ENCODE measurements at regions not wholly inside any gene's neighbourhood (a gene's known extent, or its start where the extent isn't known, plus 50 kb on each side); places are given as distances from the start of the nearest gene placed in this dataset.

DNA sequence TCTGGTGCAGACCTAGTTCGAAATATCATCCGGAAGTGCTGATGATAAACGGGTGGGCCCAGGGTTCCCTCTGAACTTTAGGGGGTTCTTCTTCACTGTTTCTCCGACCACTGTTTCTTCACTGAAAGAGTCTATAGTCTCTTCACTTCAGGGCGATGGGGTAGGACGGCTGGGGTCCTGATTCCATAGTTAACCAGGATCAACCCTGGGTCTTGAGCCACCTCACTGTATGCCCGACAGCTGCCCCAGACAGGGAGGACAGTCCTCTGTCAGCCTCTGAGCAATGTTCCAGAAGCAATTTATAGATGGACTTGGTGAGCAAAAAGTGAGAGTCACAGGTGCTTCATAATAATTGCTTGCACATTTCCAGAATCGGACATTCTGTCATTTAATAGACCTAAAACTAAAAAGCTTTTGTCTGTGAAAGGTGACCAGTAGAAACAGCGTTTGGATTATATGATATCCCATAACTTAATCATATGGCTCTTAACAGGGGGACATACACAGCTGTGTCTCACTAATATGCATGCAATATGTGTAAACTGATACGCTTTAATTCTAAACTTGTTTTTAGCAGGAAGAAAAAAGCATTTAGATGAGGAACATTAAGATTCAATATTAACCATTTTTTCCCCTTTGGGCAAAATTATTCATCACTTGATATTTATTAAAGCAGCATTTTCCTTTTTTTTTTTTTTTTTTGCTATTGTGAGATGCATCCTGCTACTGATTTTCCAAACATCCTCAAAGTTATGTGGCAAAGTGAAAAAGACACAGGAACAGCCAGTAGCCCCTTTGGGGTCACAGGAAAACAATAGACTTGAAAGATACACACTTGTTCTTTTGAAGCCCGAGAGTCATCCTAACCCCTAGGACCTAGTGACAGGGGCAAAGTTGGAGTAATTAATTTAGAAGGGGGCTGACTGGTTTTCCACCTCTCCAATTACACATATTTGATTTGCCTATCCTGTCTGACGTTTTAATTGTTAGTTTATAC, 277.0 kb downstream of the ZNF536 start:
- DNase-seq: no peak

GRCh38 chr19:30647891-30648720, 275.9 kb downstream of the ZNF536 start:
- DNase-seq: no peak

GRCh38 chr19:30646806-30647205, 274.6 kb downstream of the ZNF536 start:
- DNase-seq: no peak

- DNase-seq: no peak
Observed at GRCh38 chr19:30645946-30646577, 273.9 kb downstream of the ZNF536 start.

GRCh38 chr19:30640252-30640965, 268.2 kb downstream of the ZNF536 start:
- DNase-seq: no peak

GRCh38 chr19:30638889-30639288, 266.7 kb downstream of the ZNF536 start:
- DNase-seq: no peak

- no peak for DNase-seq
Observed at GRCh38 chr19:30637926-30638325, 265.7 kb downstream of the ZNF536 start.

GRCh38 chr19:30634996-30635975, 263.1 kb downstream of the ZNF536 start:
- no peak for DNase-seq

GRCh38 chr19:30634131-30634830, 262.1 kb downstream of the ZNF536 start:
- DNase-seq: no peak

DNA sequence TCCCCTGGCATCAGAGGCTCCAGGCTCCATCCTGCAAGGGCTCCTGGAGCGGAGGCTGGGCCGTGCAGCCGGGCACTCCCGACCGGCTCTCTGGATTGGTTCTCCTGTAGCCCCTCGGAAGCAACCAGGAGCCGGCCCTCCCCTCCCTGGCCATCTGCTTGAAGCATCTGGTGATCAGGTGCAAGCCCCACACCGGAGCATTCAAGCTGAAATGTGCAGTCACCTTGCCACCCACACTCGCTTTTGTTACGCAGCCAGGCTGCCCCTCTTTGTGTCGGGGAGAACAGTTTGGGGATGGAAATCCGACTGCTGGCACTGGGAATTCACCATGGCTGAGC, 258.8 kb downstream of the ZNF536 start:
- no peak for DNase-seq

DNA sequence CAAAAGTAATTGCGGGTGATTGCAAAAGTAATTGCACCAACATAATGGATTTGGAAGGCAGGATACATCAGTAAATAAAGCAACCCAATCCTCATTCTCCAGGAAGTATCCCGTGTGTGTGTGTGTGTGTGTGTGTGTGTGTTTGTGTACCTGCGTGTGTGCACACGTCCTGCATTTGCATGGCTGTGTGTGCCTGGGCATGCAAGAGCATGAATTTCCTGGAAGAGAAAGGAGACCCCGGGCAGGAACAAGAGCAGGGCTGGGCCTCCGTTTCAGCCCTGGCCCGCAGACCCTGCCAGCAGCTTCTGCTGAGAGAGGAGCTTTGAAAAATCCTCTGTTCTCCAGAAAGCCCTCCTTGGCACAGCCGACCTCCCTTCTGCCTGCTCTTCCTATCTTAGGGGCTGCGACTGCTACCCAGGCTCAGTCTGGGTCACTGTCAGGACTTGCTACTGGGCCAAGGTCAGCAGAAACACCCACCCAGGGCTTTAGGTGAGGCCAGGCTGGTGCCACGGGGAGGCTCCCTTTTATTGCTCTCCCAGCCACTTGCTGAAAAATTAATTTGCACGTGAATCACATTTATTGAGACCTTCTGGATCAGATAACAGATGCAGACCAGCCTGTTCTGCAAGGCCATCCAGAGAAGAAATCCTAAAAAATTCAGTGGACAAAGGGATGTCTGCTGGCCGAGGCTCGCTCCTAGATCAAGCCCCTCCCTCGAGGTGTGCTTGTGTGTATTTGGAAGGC, 258.3 kb downstream of the ZNF536 start:
- no peak for DNase-seq

GRCh38 chr19:30629086-30629485, 256.9 kb downstream of the ZNF536 start:
- DNase-seq: no peak

- no peak for DNase-seq
Observed at GRCh38 chr19:30626626-30626966, 254.4 kb downstream of the ZNF536 start.

DNA sequence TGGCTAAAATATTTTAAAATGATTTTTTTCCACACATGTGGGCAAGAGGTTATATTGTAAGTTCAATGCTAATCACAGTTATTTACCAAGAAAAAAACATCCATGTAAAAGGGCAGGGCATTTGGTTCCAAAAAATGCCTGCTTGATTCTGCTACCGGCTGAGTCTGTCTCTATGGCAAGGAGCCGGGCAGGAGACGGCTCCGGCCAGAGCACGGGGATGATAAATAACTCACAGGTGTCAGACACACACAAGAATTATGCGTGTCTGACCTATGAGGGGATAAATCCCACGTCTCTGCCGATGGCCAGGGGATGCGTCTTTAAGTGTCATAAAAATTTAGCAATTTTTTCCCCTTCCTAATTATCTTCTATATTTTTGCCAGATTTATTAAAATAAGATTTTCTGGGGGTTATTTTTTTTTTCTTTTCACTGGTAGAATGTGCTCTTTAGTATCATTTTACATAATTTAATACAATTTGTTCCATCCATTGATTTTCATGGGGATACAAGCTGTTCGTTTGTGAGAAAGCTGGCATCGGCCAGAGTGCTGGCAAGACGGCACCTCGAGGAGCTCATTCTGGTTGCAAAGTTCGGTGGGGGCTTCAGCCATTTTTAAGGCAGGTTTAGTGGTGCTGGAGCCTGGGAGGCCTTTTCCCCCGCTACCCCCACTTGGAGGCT, 253.9 kb downstream of the ZNF536 start:
- no peak for DNase-seq

DNA sequence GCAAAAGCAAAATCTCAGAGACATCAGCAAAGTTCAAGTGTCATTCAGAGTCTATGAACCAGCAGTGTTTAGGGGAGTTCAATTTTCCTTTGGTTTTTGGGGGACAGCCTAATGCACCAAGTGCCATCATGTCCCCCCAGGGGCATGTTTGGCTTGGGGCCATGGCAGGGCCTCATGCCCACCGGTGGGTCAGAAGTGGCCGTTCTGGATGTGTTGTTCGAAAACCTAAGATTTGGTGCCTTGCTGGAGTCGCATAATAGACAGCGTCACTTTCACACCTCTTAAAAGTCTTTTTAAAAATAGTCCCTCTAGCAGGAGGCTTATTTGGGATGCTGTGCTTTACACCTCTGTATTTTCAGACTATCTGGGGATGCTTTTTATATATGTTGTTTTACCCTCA, 250.1 kb downstream of the ZNF536 start:
- no peak for DNase-seq

GRCh38 chr19:30621326-30621920, 249.2 kb downstream of the ZNF536 start:
- DNase-seq: no peak

GRCh38 chr19:30620354-30620753, 248.2 kb downstream of the ZNF536 start:
- no peak for DNase-seq

DNA sequence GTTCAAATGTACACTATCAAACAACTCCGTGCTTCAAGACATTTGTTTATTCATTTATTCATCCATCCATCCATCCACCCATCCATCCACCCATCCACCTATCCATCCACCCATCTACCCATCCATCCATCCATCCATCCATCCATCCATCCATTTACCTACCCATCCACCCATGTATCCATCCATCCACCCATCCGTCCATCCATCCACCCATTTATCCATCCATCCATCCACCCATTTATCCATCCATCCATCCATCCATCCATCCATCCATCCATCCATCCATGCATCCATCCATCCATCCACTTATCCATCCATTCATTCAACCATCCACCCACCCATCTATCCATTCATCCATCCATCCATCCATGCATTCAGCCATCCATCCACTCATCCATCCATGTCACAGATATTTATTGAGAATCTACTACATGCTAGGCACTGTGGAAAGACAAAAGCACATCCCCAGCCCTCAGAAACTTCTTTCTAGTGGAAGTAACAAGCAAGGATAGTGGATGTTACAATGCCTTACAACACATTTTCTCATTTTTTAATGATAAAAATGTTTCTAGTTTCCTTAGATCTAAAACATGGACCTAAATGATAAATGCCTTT, 237.6 kb downstream of the ZNF536 start:
- no peak for DNase-seq

DNA sequence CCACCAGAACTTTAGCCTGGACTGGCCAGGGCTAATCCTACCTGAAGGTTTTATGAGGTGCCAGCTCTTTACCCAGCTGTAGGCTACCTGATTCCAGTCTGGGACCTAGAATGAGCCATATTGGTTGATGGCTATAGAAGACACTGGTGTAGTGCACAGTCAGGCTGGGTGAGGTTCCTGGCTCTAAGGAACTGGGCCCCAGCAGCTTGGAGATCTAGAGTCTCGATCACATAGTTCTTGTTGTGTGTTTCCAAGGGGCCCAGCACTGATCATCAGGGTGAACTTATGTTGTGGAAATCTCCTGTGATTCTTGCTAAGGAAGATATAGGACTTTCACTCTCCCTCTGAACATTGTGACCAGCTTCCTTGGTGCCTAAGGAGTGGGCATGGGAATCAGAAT, 236.3 kb downstream of the ZNF536 start:
- no peak for DNase-seq
